ENCODE measurements at regions not wholly inside any gene's neighbourhood (a gene's known extent, or its start where the extent isn't known, plus 50 kb on each side); places are given as distances from the start of the nearest gene placed in this dataset.

DNA sequence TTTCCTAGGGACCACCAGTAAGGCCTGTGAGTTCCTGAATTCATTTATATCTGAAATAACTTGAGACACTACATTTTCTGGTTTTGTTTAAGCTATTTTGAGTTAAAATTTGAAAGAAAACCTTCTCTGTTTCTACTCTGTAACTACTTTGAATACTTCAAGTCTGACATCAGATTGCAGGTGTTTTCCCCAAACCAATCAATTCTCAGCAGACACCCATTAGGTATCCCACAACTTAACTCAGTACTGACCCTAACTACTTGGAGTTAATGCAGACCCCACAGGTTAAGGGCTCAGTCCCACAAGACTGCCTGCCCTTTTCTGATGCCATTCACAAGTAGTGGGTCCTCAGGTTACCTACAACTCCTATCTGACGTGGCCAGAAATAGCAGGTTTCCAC lies 1100.0 kb upstream of the SLIT2 start:
- no peaks in the 10 kb centered on the region for H3K27me3 ChIP-seq (ENCODE audit: insufficient read depth)
- H3K9me2 ChIP-seq, result no peaks in the 10 kb centered on the region
- DNase-seq, result no peak
- WGBS (ENCODE audit: low lambda C conversion rate), result 17% methylated on average over 1 of the region's 1 CpG
- H3K27ac ChIP-seq (ENCODE audit: low read depth in 2 of 2, low read length in 1 of 2), result no peak overlapping the region
- H3K4me3 ChIP-seq (ENCODE audit: low read depth in 2 of 2, low read length in 1 of 2), result no peak overlapping the region
- no peaks in the 10 kb centered on the region for H3F3A ChIP-seq (replicated peaks; ENCODE audit: insufficient read depth)
- H3K36me3 ChIP-seq (replicated peaks in 1 of 2; ENCODE audit: control insufficient read depth in 1 of 2, insufficient read depth in 2 of 2, low read length in 1 of 2), result no peaks in the 10 kb centered on the region
- POLR2A ChIA-PET, result no interaction called here
- no peak overlapping the region for H2AFZ ChIP-seq (ENCODE audit: low read depth)
- CTCF ChIA-PET, result interaction anchor here (0.6 kb wide), 1 partner anchor 384 kb away, joined by 3 read pairs; no protein-coding TSS in a partner anchor
- no peak for TF ChIP-seq RFX5 (IDR thresholded peaks at IDR 0.05; ENCODE audit: low read length)
- TF ChIP-seq, protein P1, sequence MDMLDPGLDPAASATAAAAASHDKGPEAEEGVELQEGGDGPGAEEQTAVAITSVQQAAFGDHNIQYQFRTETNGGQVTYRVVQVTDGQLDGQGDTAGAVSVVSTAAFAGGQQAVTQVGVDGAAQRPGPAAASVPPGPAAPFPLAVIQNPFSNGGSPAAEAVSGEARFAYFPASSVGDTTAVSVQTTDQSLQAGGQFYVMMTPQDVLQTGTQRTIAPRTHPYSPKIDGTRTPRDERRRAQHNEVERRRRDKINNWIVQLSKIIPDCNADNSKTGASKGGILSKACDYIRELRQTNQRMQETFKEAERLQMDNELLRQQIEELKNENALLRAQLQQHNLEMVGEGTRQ (IDR thresholded peaks at IDR 0.05; ENCODE audit: borderline replicate concordance, low read depth, low read length), result no peak
- no peak for TF ChIP-seq FOSL2 (IDR thresholded peaks at IDR 0.05; ENCODE audit: borderline replicate concordance, low read depth)
- TF ChIP-seq PBX3 (IDR thresholded peaks at IDR 0.05), result no peak
- TF ChIP-seq SIN3A (IDR thresholded peaks at IDR 0.05; ENCODE audit: borderline replicate concordance, low read depth, low read length), result no peak
- TF ChIP-seq MXI1 (IDR thresholded peaks at IDR 0.05; ENCODE audit: low read depth, low read length), result no peak
- TF ChIP-seq ZBTB33 (IDR thresholded peaks at IDR 0.05; ENCODE audit: borderline replicate concordance, low read depth), result no peak
- TF ChIP-seq NFIC (IDR thresholded peaks at IDR 0.05; ENCODE audit: borderline replicate concordance), result no peak
- TF ChIP-seq TEAD4 (IDR thresholded peaks at IDR 0.05; ENCODE audit: borderline replicate concordance, insufficient read depth), result no peak
- TF ChIP-seq MEF2A (IDR thresholded peaks at IDR 0.05; ENCODE audit: borderline replicate concordance, low read depth), result no peak
- H3K4me1 ChIP-seq (ENCODE audit: control insufficient read depth in 1 of 2, insufficient read depth in 2 of 2, low read depth in 1 of 2, low read length in 1 of 2), result no peaks in the 10 kb centered on the region
- no peaks in the 10 kb centered on the region for H4K20me1 ChIP-seq (ENCODE audit: insufficient read depth)
- no peak overlapping the region for H3K4me2 ChIP-seq
- H3K9ac ChIP-seq, result no peak overlapping the region
- H3K79me2 ChIP-seq (ENCODE audit: insufficient read depth), result no peaks in the 10 kb centered on the region
- peaks cover 6% of the 10 kb centered on the region; the same call in 1 of the 2 replicates for H3K9me3 ChIP-seq

GRCh38 chr4:19146038-19146437 lies 1105.7 kb upstream of the SLIT2 start:
- no peak for TF ChIP-seq GABPA (IDR thresholded peaks at IDR 0.05; ENCODE audit: low read depth)
- no peak for TF ChIP-seq USF1 (IDR thresholded peaks at IDR 0.05; ENCODE audit: borderline replicate concordance, low read depth)
- Histone ChIP-seq H3K36me3 (replicated peaks in 1 of 2; ENCODE audit: control insufficient read depth in 1 of 2, insufficient read depth in 2 of 2, low read length in 1 of 2) (no peaks in the 10 kb centered on the region), H3K4me1 (ENCODE audit: control insufficient read depth in 1 of 2, insufficient read depth in 2 of 2, low read depth in 1 of 2, low read length in 1 of 2) (no peaks in the 10 kb centered on the region), H3K4me2 (no peak overlapping the region), H3K27ac (ENCODE audit: low read depth in 2 of 2, low read length in 1 of 2) (no peak overlapping the region), H3K79me2 (ENCODE audit: insufficient read depth) (no peaks in the 10 kb centered on the region), H3K9me2 (no peaks in the 10 kb centered on the region), H3F3A (replicated peaks; ENCODE audit: insufficient read depth) (no peaks in the 10 kb centered on the region), H3K27me3 (ENCODE audit: insufficient read depth) (no peaks in the 10 kb centered on the region), H3K4me3 (ENCODE audit: low read depth in 2 of 2, low read length in 1 of 2) (no peak overlapping the region), H3K9me3 (no peaks in the 10 kb centered on the region), H3K9ac (no peak overlapping the region), H4K20me1 (ENCODE audit: insufficient read depth) (no peaks in the 10 kb centered on the region), H2AFZ (ENCODE audit: low read depth) (no peak overlapping the region)
- 25% methylated on average over 3 of the region's 3 CpGs for WGBS (ENCODE audit: low lambda C conversion rate)
- ChIA-PET POLR2A (no interaction called here), CTCF (no interaction called here)
- no peak for DNase-seq

Measured in SK-N-SH (cell line).